ENCODE measurements at regions not wholly inside any gene's neighbourhood (a gene's known extent, or its start where the extent isn't known, plus 50 kb on each side); places are given as distances from the start of the nearest gene placed in this dataset.
A peak's percentile ranks its signal among the peaks of the same experiment; 100 is the strongest.

GRCh38 chr4:133355633-133356032 is 206.5 kb downstream of the PCDH10 start:
- H2AFZ ChIP-seq (ENCODE audit: low read length) = peak overlapping the region; percentile 67
- no peak overlapping the region for H3K4ac ChIP-seq (ENCODE audit: low read length)
- H3K4me3 ChIP-seq (ENCODE audit: low read length in 2 of 2) = no peak overlapping the region
- WGBS, 2 donors (ENCODE audit: extremely low coverage in 2 of 2, insufficient read length in 2 of 2, insufficient replicate concordance in 1 of 2) = no CpG with 5 or more reads among the region's 3 CpGs
- no peaks in the 10 kb centered on the region for H3K36me3 ChIP-seq (replicated peaks in 1 of 2; ENCODE audit: control insufficient read depth in 2 of 2, insufficient read depth in 2 of 2, low read length in 2 of 2)
- H2AK5ac ChIP-seq (ENCODE audit: low read depth, low read length) = no peak overlapping the region
- H4K8ac ChIP-seq (ENCODE audit: low read depth, low read length) = no peak overlapping the region
- H2BK5ac ChIP-seq (ENCODE audit: low read length) = no peak overlapping the region
- no peak overlapping the region for H3K23ac ChIP-seq (ENCODE audit: low read depth, low read length, poor library complexity)
- H3K4me2 ChIP-seq (ENCODE audit: insufficient read depth, low read length, poor library complexity, severe bottlenecking) = no peak overlapping the region
- H2BK15ac ChIP-seq (ENCODE audit: low read length) = no peak overlapping the region
- H2BK12ac ChIP-seq (ENCODE audit: low read length) = no peak overlapping the region
- H3K79me1 ChIP-seq (ENCODE audit: low read depth, low read length) = no peaks in the 10 kb centered on the region
- no peak overlapping the region for H3K14ac ChIP-seq (ENCODE audit: low read length)
- DNase-seq (ENCODE audit: low spot score) = no peak
- no peak overlapping the region for H4K91ac ChIP-seq (ENCODE audit: low read depth, low read length, poor library complexity)
- no peaks in the 10 kb centered on the region for H3K4me1 ChIP-seq (ENCODE audit: control insufficient read depth in 2 of 2, insufficient read depth in 1 of 2, low read depth in 1 of 2, low read length in 2 of 2)
- H2BK120ac ChIP-seq (ENCODE audit: low read depth, low read length) = no peak overlapping the region
- H3K18ac ChIP-seq (ENCODE audit: low read length) = no peak overlapping the region
- H3K9ac ChIP-seq (ENCODE audit: low read depth, low read length, poor library complexity) = no peak overlapping the region
- no peak overlapping the region for H3K27ac ChIP-seq (replicated peaks; ENCODE audit: low read length)
- H3K27me3 ChIP-seq (ENCODE audit: control insufficient read depth in 3 of 3, insufficient read depth in 3 of 3, low read depth in 1 of 3, low read length in 3 of 3) = no peaks in the 10 kb centered on the region
- no peaks in the 10 kb centered on the region for H3K9me3 ChIP-seq (replicated peaks in 1 of 2; ENCODE audit: control insufficient read depth in 2 of 2, insufficient read depth in 1 of 2, low read depth in 1 of 2, low read length in 2 of 2)

GRCh38 chr4:133347409-133347808 is 198.3 kb downstream of the PCDH10 start:
- WGBS, 2 donors (ENCODE audit: extremely low coverage in 2 of 2, insufficient read length in 2 of 2, insufficient replicate concordance in 1 of 2) = no CpG with 5 or more reads among the region's 1 CpG
- H3K4ac ChIP-seq (ENCODE audit: low read length) = no peak overlapping the region

GRCh38 chr4:133324491-133324890 is 175.4 kb downstream of the PCDH10 start:
- Histone ChIP-seq H4K91ac (ENCODE audit: low read depth, low read length, poor library complexity) (no peak overlapping the region), H4K8ac (ENCODE audit: low read depth, low read length) (no peak overlapping the region), H3K79me1 (ENCODE audit: low read depth, low read length) (no peaks in the 10 kb centered on the region), H2BK5ac (ENCODE audit: low read length) (no peak overlapping the region), H3K9me3 (replicated peaks in 1 of 2; ENCODE audit: control insufficient read depth in 2 of 2, insufficient read depth in 1 of 2, low read depth in 1 of 2, low read length in 2 of 2) (no peaks in the 10 kb centered on the region), H2AK5ac (ENCODE audit: low read depth, low read length) (no peak overlapping the region), H3K4me1 (ENCODE audit: control insufficient read depth in 2 of 2, insufficient read depth in 1 of 2, low read depth in 1 of 2, low read length in 2 of 2) (no peaks in the 10 kb centered on the region), H3K4me2 (ENCODE audit: insufficient read depth, low read length, poor library complexity, severe bottlenecking) (no peak overlapping the region), H2BK120ac (ENCODE audit: low read depth, low read length) (no peak overlapping the region), H3K23ac (ENCODE audit: low read depth, low read length, poor library complexity) (no peak overlapping the region), H3K36me3 (replicated peaks in 1 of 2; ENCODE audit: control insufficient read depth in 2 of 2, insufficient read depth in 2 of 2, low read length in 2 of 2) (no peaks in the 10 kb centered on the region), H3K18ac (ENCODE audit: low read length) (no peak overlapping the region), H3K4me3 (ENCODE audit: low read length in 2 of 2) (no peak overlapping the region), H2BK15ac (ENCODE audit: low read length) (no peak overlapping the region), H3K27me3 (ENCODE audit: control insufficient read depth in 3 of 3, insufficient read depth in 3 of 3, low read depth in 1 of 3, low read length in 3 of 3) (no peaks in the 10 kb centered on the region), H3K4ac (ENCODE audit: low read length) (no peak overlapping the region), H2BK12ac (ENCODE audit: low read length) (no peak overlapping the region), H3K14ac (ENCODE audit: low read length) (no peak overlapping the region), H2AFZ (ENCODE audit: low read length) (no peak overlapping the region), H3K27ac (replicated peaks; ENCODE audit: low read length) (no peak overlapping the region), H3K9ac (ENCODE audit: low read depth, low read length, poor library complexity) (no peak overlapping the region)
- WGBS, 2 donors (ENCODE audit: extremely low coverage in 2 of 2, insufficient read length in 2 of 2, insufficient replicate concordance in 1 of 2) = no CpG with 5 or more reads among the region's 1 CpG
- no peak for DNase-seq (ENCODE audit: low spot score)

More at GRCh38 chr4:133347409-133347808, 198.3 kb downstream of the PCDH10 start:
- no peak overlapping the region for H3K27ac ChIP-seq (replicated peaks; ENCODE audit: low read length)
- no peak overlapping the region for H3K9ac ChIP-seq (ENCODE audit: low read depth, low read length, poor library complexity)
- no peak overlapping the region for H3K4me2 ChIP-seq (ENCODE audit: insufficient read depth, low read length, poor library complexity, severe bottlenecking)
- H2AK5ac ChIP-seq (ENCODE audit: low read depth, low read length) = no peak overlapping the region
- H3K9me3 ChIP-seq (replicated peaks in 1 of 2; ENCODE audit: control insufficient read depth in 2 of 2, insufficient read depth in 1 of 2, low read depth in 1 of 2, low read length in 2 of 2) = no peaks in the 10 kb centered on the region
- no peaks in the 10 kb centered on the region for H3K36me3 ChIP-seq (replicated peaks in 1 of 2; ENCODE audit: control insufficient read depth in 2 of 2, insufficient read depth in 2 of 2, low read length in 2 of 2)
- H3K18ac ChIP-seq (ENCODE audit: low read length) = no peak overlapping the region
- H2BK15ac ChIP-seq (ENCODE audit: low read length) = no peak overlapping the region
- H2BK5ac ChIP-seq (ENCODE audit: low read length) = no peak overlapping the region
- no peak overlapping the region for H3K4me3 ChIP-seq (ENCODE audit: low read length in 2 of 2)
- H2AFZ ChIP-seq (ENCODE audit: low read length) = no peak overlapping the region
- no peak for DNase-seq (ENCODE audit: low spot score)
- no peak overlapping the region for H4K91ac ChIP-seq (ENCODE audit: low read depth, low read length, poor library complexity)
- no peaks in the 10 kb centered on the region for H3K27me3 ChIP-seq (ENCODE audit: control insufficient read depth in 3 of 3, insufficient read depth in 3 of 3, low read depth in 1 of 3, low read length in 3 of 3)
- H4K8ac ChIP-seq (ENCODE audit: low read depth, low read length) = no peak overlapping the region
- no peak overlapping the region for H2BK120ac ChIP-seq (ENCODE audit: low read depth, low read length)
- no peak overlapping the region for H2BK12ac ChIP-seq (ENCODE audit: low read length)
- no peaks in the 10 kb centered on the region for H3K4me1 ChIP-seq (ENCODE audit: control insufficient read depth in 2 of 2, insufficient read depth in 1 of 2, low read depth in 1 of 2, low read length in 2 of 2)
- no peak overlapping the region for H3K23ac ChIP-seq (ENCODE audit: low read depth, low read length, poor library complexity)
- no peak overlapping the region for H3K14ac ChIP-seq (ENCODE audit: low read length)
- H3K79me1 ChIP-seq (ENCODE audit: low read depth, low read length) = no peaks in the 10 kb centered on the region

GRCh38 chr4:133323670-133324069 is 174.6 kb downstream of the PCDH10 start:
- Histone ChIP-seq H4K8ac (ENCODE audit: low read depth, low read length) (no peak overlapping the region), H2BK5ac (ENCODE audit: low read length) (no peak overlapping the region), H3K4me1 (ENCODE audit: control insufficient read depth in 2 of 2, insufficient read depth in 1 of 2, low read depth in 1 of 2, low read length in 2 of 2) (no peaks in the 10 kb centered on the region), H2BK120ac (ENCODE audit: low read depth, low read length) (no peak overlapping the region), H3K14ac (ENCODE audit: low read length) (no peak overlapping the region), H3K4me3 (ENCODE audit: low read length in 2 of 2) (no peak overlapping the region), H3K9ac (ENCODE audit: low read depth, low read length, poor library complexity) (no peak overlapping the region), H4K91ac (ENCODE audit: low read depth, low read length, poor library complexity) (no peak overlapping the region), H3K4ac (ENCODE audit: low read length) (no peak overlapping the region), H2AK5ac (ENCODE audit: low read depth, low read length) (no peak overlapping the region), H2BK12ac (ENCODE audit: low read length) (no peak overlapping the region), H3K9me3 (replicated peaks in 1 of 2; ENCODE audit: control insufficient read depth in 2 of 2, insufficient read depth in 1 of 2, low read depth in 1 of 2, low read length in 2 of 2) (no peaks in the 10 kb centered on the region), H3K27me3 (ENCODE audit: control insufficient read depth in 3 of 3, insufficient read depth in 3 of 3, low read depth in 1 of 3, low read length in 3 of 3) (no peaks in the 10 kb centered on the region), H2BK15ac (ENCODE audit: low read length) (no peak overlapping the region), H2AFZ (ENCODE audit: low read length) (no peak overlapping the region), H3K79me1 (ENCODE audit: low read depth, low read length) (no peaks in the 10 kb centered on the region), H3K36me3 (replicated peaks in 1 of 2; ENCODE audit: control insufficient read depth in 2 of 2, insufficient read depth in 2 of 2, low read length in 2 of 2) (no peaks in the 10 kb centered on the region), H3K27ac (replicated peaks; ENCODE audit: low read length) (no peak overlapping the region), H3K18ac (ENCODE audit: low read length) (no peak overlapping the region), H3K4me2 (ENCODE audit: insufficient read depth, low read length, poor library complexity, severe bottlenecking) (no peak overlapping the region), H3K23ac (ENCODE audit: low read depth, low read length, poor library complexity) (no peak overlapping the region)
- DNase-seq (ENCODE audit: low spot score) = no peak
- no CpG with 5 or more reads among the region's 3 CpGs for WGBS, 2 donors (ENCODE audit: extremely low coverage in 2 of 2, insufficient read length in 2 of 2, insufficient replicate concordance in 1 of 2)
